Fibroblast of peridontal ligament (primary cell): ENCODE measurements at regions not wholly inside any gene's neighbourhood (a gene's known extent, or its start where the extent isn't known, plus 50 kb on each side); places are given as distances from the start of the nearest gene placed in this dataset.
A peak's percentile ranks its signal among the peaks of the same experiment; 100 is the strongest.
"Not testable (repeated sequence)": the region's sequence is repeated elsewhere in the genome, so short reads cannot be mapped to it uniquely, and the experiment has no call there.

Experiments
- DNase-seq: peaks from one replicate; pipeline ENCODE4 v3.0.0-alpha.2; 2010; ENCODE audit errors: extremely low read depth

DNA sequence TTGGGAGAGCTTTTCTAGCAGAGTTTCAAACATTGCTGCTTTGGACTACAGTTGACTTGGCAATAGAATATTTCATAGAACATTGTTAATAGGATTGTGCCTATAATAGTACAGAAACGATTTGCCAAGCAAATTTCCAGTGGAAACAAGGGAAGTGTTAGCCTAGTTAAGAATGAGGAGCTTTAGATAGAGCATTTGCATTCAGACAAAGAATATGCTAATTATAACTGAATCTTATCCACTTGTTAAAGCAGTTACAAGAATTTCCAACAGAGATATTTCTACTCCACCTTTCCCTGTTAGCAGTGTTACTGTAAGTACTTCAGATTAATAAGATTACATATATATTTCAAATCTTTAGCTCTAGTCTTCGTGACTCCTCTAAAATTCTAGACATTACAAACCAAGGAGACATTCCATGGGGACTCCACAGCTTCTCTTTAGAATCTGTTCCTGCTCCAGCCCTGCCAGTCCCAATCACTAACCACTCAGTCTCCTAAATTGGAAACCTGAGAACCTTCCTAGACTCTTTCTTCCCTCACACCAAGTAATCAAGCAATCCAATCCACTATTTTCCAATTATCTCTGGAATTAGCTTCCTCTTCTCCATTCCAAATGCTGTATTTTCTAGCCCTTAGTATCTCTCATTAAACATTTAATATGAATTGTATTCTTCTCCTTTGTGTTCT lies 141.8 kb upstream of the PBX1 start:
- DNase-seq = no peak

DNA sequence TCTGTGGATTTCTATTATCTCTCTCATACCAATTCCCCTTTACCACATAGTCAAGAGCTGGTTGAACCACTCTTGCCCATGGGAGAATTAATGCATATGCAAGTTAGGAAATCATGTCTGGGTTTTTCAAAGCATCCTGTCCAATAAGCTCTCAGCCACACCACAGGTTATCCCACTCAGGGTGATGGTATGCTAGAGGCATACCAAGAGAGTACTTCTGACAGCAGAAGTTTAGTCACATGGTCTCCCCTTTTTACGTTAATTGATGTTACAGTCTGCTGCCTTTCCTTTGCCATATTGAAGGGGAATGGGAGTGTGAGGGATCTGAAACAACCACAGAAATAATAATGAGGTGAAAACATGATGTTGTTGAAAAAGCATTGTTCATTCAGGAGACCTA lies 135.8 kb upstream of the PBX1 start:
- DNase-seq = no peak

DNA sequence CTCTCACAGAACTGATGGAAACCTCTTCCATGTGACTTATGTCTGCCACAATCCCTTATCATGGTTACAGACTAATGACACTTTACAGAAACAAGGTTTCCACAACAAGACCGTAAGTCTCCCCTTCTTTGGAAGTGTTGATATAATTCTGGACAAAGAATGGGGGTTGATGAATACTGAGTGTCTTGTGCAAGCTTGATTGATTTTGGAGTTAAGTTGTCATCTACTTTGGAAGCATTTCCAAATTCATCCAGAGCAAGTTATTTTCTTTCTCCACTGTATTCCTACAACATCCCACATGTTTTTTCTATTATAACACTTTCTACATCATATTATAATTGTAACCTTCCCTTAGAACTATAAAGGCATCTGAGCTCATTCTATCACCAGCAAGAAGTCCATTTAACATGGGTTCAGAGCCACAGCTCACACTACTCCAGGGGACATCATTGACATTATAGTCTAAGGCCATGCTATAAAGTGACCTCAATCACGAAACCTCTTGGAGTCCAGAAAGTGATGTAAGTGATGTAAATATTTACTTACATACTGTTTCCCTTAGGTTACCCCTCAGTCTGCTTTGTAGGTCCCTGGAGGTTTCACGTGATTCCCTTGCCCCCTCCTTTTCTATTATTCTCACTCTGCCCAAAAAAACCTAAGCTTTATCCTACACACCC lies 125.7 kb upstream of the PBX1 start:
- DNase-seq = no peak

- no peak for DNase-seq
These were observed 125.2 kb upstream of the PBX1 start for GRCh38 chr1:164433818-164434170.

DNA sequence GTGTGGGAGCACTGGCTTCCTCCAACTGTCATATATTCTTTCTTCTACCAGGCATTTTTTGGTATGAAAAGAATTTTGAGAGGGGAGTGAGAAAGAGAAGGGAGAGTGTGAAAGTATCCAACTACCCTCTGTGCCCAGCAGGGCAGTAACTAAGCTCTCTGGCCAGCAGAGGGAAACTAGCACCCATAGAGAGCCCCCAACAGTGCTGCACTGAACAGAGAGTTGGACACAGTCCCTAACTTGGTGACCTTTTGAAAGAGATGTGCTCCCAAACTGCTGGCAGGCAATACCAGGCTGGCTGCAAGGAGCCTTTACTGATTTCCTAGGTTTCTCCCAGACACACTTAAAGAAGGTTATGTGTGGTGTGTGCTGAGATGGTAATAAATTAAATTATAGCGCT lies 118.8 kb upstream of the PBX1 start:
- peak; percentile 1 for DNase-seq

- DNase-seq = no peak
These were observed 115.8 kb upstream of the PBX1 start for GRCh38 chr1:164443166-164443565.

DNA sequence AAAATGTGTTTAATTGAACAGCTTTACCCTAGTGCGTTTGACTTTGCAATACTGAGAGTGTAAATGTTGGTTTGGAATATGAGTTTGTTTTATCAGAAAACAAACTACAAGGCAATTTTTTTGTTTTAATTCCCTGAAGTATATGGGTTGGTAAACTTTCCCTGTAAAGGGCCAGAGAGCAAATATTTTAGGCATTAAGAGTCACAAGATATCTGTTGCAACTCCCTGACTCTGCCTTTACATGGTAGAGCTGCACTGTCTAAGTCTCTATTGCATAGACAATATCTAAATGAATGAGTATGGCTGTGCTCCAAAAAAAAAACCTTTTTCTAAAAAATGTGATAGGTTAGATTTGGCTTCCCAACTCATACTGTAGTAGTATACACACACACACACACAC lies 115.1 kb upstream of the PBX1 start:
- no peak for DNase-seq

DNA sequence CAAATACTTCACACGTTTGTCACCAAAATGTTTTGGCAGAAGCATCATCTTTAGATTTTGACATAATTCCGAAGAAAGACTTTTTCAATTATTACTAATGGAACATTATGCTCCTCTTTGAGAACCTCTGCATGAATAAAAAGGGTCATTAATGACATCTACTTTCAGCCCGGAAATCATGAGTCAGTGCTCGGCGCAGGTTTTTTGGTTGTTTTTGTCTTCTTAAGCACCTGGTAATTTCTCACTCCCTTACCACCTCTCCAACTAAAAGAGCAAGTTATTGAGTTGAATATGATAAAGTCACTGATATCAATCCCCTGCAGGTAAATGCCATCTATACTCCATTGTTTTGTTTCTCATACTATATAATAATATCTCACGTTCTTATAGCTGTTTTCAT lies 113.0 kb upstream of the PBX1 start:
- no peak for DNase-seq

GRCh38 chr1:164452549-164452948 lies 106.4 kb upstream of the PBX1 start:
- DNase-seq = no peak

DNA sequence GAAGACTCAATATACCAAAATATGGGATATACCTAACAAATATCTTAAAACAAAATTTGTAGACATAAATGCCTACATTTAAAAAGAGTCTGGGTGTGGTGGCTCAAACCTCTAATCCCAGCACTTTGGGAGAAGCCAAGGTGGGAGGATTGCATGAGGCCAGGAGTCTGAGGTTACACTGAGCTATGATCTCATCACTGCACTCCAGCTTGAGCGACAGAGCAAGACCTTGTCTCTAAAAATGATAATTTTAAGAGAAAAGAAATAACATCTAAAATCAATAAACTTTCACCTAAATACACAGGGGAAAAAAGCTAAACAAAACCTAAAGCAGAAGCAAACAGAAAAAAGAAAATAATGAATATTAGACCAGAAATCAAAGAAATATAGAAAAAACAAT lies 102.7 kb upstream of the PBX1 start:
- DNase-seq = no peak

DNA sequence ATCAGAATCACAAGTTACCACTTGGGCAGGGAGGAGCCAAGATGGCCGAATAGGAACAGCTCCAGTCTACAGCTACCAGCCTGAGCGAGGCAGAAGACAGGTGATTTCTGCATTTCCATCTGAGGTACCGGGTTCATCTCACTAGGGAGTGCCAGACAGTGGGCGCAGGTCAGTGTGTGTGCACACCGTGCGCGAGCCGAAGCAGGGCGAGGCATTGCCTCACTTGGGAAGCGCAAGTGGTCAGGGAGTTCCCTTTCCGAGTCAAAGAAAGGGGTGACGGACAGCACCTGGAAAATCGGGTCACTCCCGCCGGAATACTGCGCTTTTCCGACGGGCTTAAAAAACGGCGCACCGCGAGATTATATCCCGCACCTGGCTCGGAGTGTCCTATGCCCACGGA lies 99.8 kb upstream of the PBX1 start:
- not testable (repeated sequence) for DNase-seq

- no peak for DNase-seq
These were observed 93.0 kb upstream of the PBX1 start for GRCh38 chr1:164466001-164466421.

DNA sequence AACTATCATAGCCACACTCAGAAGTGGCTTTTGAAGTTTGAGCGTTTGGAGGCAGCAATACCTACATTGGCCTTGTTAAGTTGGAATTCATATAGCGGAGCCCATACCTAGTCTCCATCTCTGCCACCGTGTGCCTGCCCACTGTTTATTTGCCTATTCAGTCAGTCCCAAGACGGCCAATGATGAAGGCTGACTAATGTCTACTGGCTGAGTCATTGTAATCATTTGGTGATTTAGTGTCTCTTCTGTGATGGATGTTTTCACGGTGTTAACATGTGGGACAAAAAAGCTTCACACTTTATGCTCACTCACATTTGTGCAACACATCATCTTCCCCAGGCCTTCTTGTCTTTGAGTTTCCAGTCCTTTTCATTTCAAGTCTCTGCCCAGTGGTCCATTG lies 92.6 kb upstream of the PBX1 start:
- no peak for DNase-seq

- no peak for DNase-seq
These were observed 88.0 kb upstream of the PBX1 start for GRCh38 chr1:164470996-164471395.

DNA sequence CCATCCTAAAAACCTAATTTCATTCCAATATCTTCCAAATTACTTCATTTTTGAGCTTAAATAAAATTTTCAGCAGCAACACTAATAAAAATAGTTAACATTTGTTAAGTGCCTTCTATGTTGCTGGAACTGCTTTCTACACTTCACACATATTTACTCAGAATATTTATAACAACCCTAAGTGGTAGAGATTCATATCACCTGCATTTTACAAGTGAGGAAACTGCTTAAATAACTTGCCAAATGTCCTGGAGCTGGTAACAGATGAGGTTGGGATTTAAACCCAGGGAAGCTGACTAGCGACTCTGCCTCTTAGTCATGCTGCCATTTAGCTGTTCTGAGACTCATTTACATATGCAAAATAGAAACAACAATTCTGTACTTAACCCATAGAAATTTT lies 86.1 kb upstream of the PBX1 start:
- no peak for DNase-seq

- no peak for DNase-seq
These were observed 85.4 kb upstream of the PBX1 start for GRCh38 chr1:164473544-164473943.

DNA sequence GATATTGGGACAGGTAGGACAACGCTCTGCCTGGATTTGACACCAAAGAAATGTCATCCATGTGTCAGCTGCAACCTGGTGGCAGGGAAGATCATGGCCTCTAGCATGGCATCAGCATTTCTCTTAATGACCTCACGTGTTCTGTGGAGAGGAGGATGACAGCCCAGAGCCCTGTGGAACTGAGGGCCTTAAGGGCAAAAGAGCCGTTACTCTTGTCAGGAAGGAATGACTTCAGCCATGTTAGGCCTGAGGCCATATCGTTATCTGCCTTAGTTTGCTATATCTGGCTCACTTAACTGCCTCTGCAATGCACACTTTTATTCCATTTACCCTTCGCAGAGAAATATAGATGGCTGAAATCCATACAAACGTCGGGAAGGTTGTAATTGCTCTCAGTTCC lies 83.2 kb upstream of the PBX1 start:
- DNase-seq = no peak

DNA sequence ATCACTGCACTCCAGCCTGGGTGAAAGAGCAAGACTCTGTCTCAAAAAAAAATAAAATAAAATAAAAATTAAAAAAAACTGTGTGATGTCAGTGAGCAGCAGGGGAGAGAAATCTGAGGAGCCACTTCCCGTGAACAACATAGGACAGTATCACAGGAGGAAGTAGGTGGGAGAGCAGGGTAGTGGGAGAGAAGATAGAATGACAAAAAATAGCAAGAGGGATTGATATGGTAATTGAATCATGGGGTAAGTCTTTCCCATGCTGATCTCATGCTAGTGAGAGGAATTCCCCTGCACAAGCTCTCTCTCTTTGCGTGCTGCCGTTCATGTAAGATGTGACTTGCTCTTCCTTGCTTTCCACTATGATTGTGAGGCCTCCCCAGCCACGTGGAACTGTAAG lies 81.6 kb upstream of the PBX1 start:
- no peak for DNase-seq

GRCh38 chr1:164479242-164479641 lies 79.7 kb upstream of the PBX1 start:
- DNase-seq = no peak

GRCh38 chr1:164480285-164480907 lies 78.6 kb upstream of the PBX1 start:
- DNase-seq = no peak

GRCh38 chr1:164495905-164496304 lies 63.1 kb upstream of the PBX1 start:
- DNase-seq = no peak

DNA sequence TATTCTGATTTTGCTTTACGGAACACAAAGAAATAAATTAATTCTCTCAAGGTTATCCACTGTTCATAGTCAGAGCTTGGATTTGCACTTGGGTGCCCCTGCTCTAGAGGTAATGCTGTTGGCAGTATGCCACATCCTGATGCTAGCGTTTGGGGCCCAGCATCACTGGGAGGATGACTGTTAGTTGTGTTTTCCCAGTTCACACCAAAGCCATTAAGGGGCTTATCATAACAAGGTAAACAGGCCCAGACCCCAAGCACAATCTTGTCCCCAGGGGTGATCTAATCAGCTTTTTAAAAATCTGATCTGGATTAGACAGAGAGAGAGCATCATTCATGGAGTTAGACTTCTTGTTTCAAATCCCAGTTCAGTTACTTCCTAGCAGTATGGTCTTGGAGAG lies 60.2 kb upstream of the PBX1 start:
- DNase-seq = no peak

- DNase-seq = no peak
These were observed 54.2 kb upstream of the PBX1 start for GRCh38 chr1:164504749-164505148.
